ENCODE measurements at regions not wholly inside any gene's neighbourhood (a gene's known extent, or its start where the extent isn't known, plus 50 kb on each side); places are given as distances from the start of the nearest gene placed in this dataset.
"Not testable (repeated sequence)": the region's sequence is repeated elsewhere in the genome, so short reads cannot be mapped to it uniquely, and the experiment has no call there.

DNA sequence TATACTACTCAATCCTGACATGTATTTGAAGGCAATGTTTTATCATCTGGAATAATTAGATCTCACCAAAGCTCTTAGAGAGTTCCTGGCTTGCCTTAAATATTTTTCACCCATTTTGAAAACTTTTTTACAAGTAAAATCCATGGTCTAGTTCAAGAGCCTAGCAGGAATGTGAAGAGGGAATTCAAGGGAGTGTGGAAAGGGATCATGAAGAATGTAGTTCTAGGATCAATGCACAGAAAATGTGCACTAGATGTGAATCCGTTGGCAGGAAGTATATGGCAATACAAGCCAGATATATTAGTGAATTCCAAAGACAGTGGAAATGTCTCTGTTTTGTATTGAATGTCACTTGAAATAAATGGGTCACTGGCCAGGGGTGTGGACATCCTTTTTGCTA is 167.9 kb upstream of the MOCS2 start:
- DNase-seq, result no peak

DNA sequence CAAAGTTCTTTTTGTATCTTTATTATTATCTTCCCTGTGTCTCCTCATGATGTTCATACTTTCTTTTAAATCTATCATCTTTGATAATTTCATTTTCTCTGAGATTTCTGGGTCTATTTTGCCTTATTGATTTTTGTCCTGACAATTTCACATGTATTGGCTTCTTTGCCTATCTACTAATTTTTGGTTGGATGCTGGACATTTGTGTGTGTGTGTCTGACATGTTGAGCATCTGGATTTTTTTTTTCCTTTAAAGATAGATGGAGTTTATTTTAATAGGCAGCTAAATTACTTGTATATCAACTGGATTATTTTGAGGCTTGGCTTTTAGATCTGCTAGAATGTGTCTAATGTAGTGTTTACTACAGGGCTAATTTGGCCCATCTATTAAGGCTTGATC is 178.0 kb upstream of the MOCS2 start:
- DNase-seq, result no peak

DNA sequence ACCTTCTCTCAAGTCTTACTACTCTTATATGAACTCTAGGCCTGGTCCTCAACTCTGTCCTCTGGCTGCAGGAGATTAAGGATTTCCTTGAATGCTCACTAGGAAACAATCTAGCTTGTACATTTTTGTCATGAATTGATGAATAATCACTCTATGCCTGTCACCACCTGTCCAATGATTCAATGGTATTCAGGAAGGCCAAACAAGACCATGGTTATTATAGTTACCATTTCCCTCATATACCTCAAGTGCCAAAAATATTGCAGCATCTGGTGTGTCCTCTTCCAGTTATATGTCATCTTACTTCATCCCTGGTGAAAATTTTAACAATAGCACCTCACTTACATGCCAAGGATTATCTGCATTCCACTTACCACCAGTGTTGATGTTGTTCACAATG is 179.0 kb upstream of the MOCS2 start:
- DNase-seq, result no peak

DNA sequence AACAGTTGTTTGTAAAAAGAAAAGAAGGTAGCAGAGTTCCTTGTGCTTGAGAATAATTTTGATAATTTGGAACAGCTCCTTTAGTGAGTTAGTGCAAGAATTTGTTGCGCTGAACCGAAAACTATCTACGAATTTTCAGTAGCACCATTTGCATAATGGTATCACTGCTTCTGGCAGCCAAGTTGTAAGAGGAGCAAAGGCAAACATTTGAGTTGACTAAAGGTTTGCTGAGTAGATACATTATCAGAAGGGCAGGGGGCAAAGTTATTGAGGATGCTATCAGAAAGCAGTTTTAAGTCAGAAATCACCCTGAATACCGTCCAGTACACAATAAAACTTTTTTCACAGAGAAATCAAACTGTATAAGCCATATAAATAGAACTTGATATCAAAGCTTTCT is 181.5 kb upstream of the MOCS2 start:
- DNase-seq, result no peak

DNA sequence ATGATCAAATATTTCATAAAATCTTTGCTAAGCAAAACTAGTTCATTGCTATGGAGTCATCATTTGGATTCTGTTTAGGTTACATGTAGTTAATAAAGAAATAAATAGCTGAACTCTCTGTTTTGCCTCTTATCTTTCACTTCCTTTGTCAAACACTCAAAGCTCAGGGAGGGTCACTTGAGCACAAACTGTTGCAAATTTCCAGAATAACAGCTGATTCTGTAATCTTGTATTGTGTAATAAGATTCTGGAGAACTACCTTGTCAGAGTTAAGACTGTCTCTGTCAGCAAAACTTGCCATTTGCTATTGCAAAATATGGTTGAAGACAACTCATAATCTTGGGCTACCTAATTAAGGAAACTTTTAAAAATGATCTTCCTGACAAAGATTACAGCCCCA is 182.0 kb upstream of the MOCS2 start:
- no peak for DNase-seq

DNA sequence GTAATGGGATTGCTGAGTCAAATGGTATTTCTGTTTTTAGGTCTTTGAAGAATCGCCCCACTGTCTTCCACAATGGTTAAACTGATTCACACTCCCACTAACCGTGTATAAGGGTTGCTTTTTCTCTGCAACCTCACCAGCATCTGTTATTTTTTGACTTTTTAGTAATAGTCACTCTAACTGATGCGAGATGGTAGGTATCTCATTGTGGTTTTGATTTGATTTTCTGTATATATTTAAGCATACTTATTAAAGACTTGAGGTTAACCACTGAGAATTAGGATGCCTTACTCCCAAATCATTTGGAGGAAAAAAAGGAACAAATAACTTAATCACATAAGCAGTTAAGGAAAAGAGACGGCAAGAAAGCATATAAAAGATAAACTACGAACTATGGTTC is 181.6 kb upstream of the FST start:
- no peak for DNase-seq

DNA sequence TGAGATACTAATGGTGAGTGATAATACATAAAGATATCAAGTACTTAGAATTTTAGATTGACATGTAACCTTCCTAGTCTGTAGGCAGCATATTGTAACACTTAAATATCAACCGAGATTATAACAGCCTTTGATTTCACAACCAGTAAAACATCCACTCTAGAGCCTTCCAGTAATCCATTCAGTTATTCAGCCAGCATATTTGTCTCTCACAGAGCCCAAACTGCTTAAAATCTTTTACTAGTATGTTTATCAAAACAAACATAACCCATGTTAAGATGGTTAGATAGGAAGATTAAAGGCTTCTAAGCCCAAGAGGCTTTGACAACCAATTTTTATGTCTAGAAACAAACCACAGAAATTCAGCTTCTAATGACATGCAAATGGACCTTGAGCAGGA is 177.9 kb upstream of the FST start:
- DNase-seq, result no peak

DNA sequence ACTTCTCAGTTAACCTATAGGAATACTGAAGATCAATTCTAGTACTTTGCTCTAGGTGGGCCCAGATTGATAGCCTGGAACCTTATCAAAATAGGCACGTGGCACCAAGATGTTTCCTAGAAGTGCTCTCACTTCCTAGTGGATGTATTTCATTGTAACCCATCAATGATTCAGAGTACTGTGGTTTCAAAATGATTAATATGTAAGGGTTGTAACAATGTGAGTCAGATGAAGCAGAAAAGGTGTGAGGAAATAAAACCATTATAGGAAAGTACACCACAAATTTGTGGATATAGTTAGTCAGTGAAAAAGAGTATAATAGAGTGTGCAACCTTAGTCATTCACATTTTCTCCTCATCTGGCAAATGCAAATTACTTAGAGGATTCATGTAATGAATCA is 177.3 kb upstream of the FST start:
- no peak for DNase-seq

DNA sequence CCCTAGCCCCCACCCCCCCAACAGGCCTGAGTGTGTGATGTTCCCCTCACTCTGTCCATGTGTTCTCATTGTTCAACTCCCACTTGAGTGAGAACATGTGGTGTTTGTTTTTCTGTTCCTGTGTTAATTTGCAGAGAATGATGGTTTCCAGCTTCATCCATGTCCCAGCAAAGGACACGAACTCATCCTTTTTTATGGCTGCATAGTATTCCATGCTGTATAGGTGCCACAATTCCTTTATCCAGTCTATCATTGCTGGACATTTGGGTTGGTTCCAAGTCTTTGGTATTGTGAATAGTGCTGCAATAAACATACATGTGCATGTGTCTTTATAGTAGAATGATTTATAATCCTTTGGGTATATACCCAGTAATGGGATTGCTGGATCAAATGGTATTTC is 175.1 kb upstream of the FST start:
- not testable (repeated sequence) for DNase-seq

DNA sequence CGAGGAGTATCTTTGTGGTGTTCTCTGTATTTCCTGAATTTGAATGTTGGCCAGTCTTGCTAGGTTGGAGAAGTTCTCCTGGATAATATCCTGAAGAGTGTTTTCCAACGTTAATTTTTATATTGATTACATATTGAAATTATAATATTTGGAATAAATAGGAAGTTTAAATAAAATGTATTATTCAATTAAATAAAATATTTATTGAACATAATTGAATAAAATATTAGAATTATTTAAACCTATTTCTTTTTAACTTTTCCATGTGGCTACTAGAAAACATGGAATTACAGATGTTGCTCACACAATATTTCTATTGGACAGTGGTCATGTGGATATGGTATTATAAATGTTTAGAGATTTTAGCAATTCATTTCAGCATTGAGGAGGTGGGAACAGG is 170.8 kb upstream of the FST start:
- DNase-seq, result no peak

DNA sequence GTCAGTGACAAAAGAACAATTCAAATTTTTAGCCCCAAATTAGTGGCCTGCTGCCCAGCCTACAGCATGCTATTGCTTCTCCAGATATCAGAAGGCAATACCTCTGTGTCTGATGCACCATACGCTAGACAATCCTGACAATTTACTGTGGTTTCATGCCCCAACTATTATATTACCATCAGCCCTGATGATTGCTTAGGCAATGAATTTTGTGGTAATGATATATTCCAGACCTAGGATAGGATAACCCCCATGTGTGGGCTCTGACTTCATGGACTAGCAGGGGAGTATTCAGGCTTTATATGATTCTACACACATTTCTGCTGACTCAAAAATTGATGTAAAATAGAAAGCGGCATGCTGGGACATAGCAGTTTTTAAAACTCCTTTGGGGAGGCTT is 168.7 kb upstream of the FST start:
- no peak for DNase-seq

DNA sequence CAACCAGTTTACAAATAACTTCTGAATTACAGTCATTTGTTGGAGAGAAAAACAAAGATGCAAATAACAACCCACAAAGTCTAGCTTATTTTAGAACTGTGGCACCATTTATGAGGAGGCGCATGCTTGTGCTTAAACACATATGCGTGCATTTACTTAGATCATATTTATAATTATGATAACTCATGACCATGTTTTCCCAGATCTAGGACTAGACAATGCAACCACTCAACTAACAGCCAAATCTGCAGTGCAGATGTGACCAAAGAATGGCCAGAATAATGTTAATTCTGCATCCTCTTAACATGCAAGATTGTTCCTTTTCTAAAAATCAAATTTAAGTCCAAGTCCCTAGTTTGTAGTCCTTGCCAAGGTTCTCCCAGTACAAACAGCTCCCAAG is 167.3 kb upstream of the FST start:
- no peak for DNase-seq

DNA sequence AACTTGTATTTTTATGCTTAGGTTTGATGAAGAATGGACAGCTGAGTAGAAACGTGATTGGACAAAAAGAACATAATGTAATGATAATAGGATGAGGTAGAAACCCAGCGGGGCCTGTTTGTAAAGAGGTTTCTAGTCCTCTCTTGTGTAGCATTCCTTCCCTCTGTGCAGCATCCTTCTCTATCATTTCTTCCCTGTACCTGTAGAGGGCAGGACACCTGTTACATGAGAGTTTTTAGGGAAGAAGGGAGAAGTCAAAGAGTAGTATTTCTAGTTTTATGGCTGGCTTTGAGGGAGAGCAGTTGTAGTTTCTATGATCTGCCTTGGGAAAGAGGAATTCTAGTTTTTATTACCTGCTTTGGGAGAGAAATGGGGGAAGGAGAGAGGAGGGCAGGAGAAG is 162.1 kb upstream of the FST start:
- no peak for DNase-seq

DNA sequence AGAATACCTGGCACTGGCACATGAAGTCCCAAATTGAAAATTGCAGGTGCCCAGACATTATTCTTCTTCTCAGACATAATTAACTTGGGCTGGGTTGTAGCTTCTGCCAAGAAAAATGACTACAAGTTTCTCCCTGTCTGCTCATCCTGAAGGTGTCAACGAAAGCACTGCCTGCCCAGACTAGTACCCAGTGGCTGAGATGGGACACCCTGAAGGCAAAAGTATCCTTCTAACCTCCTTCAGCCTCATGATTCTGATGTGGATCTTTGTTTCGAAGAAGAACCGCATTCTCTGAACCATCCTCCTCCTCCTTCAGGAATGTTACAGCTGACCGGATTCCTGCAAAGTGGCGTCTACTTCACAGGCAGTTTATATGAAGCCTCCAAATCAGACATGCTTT is 161.1 kb upstream of the FST start:
- no peak for DNase-seq

DNA sequence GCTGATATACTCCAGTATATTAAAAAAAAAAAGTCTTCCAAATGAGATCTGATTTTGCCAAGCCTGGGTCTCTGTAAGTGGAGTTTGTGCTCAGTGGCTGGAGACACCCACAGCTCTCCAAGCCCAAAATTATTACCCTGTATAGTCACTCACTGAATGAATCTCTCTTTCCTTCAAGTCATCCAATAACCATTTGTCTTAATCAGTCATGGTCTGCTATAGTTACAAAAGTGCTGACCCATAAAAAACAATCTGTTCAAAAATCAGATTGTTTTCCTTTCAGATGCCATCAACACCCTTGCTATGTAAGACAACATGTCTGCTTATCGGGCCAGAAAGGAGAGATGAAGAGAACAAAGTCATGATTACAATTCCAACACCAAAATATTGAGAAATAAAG is 159.4 kb upstream of the FST start:
- no peak for DNase-seq

DNA sequence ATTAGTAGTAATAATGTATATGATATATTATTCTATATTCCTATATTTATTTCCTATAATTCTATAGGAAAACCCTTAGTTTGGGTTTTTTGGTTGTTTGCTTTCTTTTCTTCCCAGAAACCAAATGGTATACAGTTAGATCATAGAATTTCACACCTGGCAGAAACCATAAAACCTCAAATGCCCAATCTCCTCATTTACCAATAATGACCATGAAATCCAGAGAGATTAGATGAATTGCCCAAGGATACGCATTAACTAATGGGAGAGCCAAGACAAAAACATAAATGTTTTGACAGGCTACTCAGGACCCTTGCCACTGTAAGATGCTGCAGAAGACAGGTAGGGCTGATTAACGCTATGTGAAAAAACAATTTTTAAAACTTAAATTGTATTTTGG is 158.7 kb upstream of the FST start:
- no peak for DNase-seq

DNA sequence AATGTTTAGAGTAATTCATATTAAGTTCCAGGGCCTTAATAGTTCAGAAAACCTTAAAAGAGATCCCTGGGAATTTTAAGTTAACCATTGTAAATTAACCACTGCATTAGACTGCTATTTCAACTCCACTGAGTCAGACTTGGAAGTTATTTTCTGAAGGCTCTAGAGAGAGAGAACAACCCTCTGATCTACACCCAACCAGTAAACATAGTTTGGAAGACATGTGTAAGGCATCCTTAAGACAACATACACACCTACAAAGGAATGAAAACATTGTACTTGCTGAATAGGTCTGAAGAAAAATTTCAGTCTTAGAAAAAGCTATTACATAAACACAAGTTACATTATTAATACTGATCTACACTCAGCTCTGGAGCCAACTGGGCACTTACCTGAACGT is 158.2 kb upstream of the FST start:
- no peak for DNase-seq

DNA sequence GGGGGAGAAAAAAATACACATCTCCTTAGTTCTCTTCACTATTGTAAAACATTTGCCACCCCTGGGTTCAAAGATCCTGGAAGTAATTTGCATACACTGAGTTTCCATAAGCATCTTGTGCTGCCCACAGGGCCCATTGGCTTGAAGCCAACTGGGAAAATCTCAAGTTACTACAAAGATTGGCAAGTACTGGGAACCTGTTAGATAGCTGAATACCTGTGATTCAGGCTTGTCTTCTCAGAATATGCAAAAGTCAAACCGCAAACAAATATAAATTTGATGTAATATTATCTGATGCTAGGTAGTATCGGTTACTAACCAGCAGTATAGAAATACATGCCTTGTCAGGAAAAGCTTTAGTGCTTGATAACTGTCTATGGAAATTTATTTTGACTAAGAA is 156.9 kb upstream of the FST start:
- no peak for DNase-seq

DNA sequence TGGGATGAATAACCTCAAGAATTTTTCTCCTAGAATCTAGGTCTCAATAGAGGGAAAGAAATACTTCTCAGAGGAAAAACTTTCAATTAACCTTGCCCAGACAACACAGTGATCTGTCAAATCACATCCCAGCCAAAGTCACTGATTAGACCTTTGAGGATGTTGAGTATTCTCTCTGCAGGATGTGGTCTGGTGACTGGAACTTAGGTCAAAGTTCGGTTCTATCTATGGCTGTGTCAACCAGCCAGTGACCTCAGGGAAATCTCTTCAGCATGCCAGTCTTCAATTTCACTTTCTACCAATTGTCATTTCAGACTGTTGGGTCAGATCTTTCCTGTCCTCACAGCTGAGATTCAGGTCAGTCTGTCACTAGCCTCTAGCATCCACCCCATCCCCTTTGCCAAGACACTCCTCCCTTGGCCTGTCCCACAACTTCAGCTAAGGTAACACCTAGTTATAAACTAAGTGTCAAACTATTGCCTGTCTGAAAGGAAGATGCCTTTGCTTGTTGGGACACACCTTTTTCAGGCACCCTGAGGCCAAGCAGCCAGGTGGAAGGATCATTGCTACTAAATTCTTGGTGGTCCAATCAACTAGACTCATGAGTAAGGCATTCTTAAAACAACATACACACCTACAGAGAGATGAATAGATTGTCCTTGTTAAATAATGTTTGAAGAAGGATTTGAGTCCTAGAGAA is 156.3 kb upstream of the FST start:
- DNase-seq, result no peak

DNA sequence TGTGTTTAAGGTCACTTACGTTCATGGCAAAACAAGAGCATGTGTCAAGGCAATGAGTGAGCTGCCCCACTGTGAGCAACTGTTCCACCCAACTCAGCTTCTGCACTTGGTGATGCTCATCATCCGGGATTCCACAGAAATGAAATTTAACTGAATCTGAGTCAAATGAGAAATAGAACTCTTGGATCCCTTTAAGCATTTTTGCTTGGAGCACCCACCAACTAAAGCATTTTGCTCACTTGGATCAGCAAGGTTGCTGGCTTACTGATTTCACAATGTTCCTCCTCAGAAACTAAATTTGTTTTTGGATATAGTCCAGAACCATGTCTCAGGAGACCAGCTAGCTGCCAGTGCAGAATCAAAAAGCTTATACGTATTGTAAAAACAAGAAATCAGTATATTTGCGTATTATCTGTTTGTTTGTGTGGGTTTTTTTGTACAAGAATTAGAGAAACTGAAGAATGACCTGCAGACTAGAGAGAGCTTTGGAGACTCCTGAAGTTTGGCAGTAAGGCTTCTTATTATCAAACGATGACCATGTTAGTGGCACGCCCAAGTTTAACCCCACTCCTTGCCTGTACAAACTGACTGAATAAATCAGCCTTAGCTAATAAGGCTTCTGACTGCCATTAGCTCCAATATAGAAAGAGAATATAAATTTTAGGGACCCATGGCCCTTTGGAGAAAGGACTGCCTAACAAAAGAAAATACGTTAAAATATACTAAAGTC is 153.8 kb upstream of the FST start:
- DNase-seq, result no peak

DNA sequence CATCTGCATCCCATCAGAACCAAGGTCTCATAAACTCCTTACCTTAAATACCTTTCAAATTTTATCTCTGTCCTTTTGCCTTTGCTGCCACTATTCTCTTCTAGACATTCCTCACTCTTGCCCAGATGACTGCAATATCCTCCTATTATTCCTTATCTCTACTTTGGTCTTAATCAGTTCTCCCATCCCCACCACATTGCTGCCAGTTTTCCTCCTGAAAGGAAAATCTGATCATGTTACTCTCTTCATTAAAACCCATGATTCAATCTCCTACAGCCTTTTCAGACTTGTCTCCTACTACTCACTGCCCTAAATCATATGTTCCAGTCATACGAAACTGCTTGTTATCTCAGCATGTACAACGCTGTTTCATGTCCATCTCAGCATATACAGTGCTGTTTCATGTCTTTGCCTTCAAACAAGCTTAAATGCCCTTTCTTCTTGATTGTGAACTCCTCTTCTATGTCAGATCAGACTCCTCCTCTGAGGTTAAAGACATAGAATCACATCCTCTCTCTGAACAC is 152.6 kb upstream of the FST start:
- no peak for DNase-seq

DNA sequence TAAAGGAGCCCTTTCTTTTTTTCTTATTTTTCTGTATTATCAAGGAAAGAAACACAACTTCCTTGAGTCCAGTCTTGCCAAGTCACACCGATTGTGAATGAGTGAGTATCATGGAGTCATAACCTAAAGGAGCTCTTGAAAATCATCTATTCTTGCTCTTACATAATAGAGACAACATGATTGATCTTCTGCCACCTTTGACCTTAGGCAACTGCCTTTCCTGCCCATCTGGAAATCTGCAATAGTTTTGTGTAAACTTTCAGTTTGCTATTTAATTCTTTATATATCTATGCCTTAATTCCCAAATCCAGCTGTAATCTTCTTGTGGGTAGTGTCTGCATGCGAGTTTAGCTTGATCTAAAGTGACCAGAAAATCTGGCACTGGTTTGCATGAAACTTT is 149.9 kb upstream of the FST start:
- no peak for DNase-seq

DNA sequence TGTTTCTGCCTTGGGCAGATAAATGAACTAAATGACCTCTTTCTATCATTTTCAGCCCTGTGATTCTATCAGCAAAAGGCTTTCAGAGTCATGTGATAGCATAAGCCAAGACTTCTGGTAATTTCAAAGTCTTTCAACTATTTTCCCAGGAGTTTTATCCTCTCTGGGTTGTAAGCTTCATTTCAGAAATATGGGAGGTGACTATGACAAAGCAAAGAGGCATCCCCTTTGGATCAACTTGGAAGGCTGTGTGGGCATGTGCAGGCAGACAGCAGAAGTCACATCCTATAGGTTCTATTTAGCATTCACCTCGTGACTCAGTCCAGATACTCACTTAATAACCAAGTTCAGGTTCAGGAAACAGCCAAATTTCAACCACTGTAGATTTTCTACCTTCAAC is 149.0 kb upstream of the FST start:
- DNase-seq, result no peak

DNA sequence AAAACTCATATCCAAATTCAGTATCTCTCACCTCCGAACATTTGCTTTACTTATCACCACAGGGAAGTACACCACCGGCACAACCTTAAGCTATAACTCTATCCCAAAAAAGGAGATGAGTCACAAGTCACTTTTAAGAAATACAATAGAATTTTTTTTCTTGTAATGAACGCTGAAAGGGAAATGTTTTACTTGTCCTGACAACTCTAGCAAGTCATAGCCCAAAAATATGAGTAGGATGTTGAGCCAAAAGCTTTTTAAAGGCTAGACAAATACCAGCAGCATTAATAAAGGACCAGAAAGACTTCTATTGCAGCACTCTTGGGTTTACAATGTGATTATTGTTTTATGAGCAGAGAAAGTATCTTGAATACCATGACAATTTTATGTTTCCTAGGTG is 147.3 kb upstream of the FST start:
- DNase-seq, result no peak

DNA sequence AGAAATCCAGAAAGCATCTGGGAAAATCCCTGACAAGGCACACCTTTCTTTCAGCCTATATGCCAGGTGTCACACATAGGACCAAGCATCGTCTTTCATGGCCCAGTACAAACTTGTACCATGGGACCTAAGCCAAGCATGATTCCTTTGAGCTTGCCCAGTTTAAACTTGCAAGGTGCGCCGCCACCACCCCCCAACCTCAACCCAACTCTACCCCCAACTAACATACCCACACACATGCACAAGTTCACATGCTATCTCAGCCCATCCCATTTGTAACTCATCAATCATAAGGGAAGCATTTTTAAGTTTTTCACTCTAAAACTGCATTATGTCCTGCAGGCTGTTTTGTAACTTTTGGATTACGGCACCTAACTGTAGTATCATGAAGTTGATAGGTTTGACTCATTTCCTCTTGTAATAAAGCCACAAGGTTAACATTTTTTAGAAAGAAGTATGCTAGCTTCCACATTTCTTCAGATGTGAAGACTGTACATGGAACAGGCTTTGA is 145.9 kb upstream of the FST start:
- no peak for DNase-seq
